ENCODE measurements at regions not wholly inside any gene's neighbourhood (a gene's known extent, or its start where the extent isn't known, plus 50 kb on each side); places are given as distances from the start of the nearest gene placed in this dataset.

DNA sequence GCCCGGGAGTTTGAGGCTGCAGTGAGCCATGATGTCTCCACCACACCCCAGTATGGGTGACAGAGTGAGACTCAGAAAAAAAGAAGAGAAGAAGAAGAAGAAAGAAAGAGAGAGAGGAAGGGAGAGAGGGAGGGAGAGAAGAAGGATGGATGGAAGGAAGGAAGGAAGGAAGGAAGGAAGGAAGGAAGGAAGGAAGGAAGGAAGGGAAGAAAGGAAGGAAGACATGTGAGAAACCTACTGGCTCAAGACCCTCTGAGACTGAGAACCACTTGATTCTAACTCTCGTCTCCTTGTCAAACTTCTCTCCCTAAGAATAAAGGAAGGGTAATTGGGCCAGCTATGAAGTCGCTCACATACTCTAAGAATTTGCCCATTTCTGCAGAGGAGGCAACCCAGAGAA is 148.1 kb upstream of the UBE2E1 start:
- TF ChIP-seq, protein P1, sequence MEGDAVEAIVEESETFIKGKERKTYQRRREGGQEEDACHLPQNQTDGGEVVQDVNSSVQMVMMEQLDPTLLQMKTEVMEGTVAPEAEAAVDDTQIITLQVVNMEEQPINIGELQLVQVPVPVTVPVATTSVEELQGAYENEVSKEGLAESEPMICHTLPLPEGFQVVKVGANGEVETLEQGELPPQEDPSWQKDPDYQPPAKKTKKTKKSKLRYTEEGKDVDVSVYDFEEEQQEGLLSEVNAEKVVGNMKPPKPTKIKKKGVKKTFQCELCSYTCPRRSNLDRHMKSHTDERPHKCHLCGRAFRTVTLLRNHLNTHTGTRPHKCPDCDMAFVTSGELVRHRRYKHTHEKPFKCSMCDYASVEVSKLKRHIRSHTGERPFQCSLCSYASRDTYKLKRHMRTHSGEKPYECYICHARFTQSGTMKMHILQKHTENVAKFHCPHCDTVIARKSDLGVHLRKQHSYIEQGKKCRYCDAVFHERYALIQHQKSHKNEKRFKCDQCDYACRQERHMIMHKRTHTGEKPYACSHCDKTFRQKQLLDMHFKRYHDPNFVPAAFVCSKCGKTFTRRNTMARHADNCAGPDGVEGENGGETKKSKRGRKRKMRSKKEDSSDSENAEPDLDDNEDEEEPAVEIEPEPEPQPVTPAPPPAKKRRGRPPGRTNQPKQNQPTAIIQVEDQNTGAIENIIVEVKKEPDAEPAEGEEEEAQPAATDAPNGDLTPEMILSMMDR (IDR thresholded peaks at IDR 0.05) = no peak
- no peak for TF ChIP-seq POLR2A (IDR thresholded peaks at IDR 0.05)

Data from heart left ventricle (tissue), 13 donors.